ENCODE measurements at regions not wholly inside any gene's neighbourhood (a gene's known extent, or its start where the extent isn't known, plus 50 kb on each side); places are given as distances from the start of the nearest gene placed in this dataset.

GRCh38 chr5:158145827-158146226 lies 286.9 kb upstream of the CLINT1 start:
- DNase-seq (no peak), ATAC-seq (ENCODE audit: low read depth in 2 of 2) (no peak)
- H3K4me3 Mint-ChIP-seq, result no peak overlapping the region
- no peaks in the 10 kb centered on the region for H3K4me1 Mint-ChIP-seq
- H3K36me3 Mint-ChIP-seq, result no peaks in the 10 kb centered on the region
- no peaks in the 10 kb centered on the region for H3K9me3 ChIP-seq (ENCODE audit: control insufficient read depth in 2 of 2, low read length in 2 of 2)
- no peak overlapping the region for H3K4me3 ChIP-seq (ENCODE audit: low read depth, low read length)
- H3K9me3 Mint-ChIP-seq, result no peaks in the 10 kb centered on the region
- H3K27ac ChIP-seq (ENCODE audit: insufficient read depth, low read length, poor library complexity, severe bottlenecking), result no peak overlapping the region
- H3K27me3 Mint-ChIP-seq, result peaks cover 10% of the 10 kb centered on the region
- no peaks in the 10 kb centered on the region for H3K36me3 ChIP-seq (ENCODE audit: control insufficient read depth, insufficient read depth, low read length)
- H3K4me1 ChIP-seq (ENCODE audit: control insufficient read depth, insufficient read depth, low read length, poor library complexity, severe bottlenecking), result no peaks in the 10 kb centered on the region
- H3K27ac Mint-ChIP-seq, result no peak overlapping the region
- no peaks in the 10 kb centered on the region for H3K27me3 ChIP-seq (ENCODE audit: control insufficient read depth, insufficient read depth, low read length)

- no peaks in the 10 kb centered on the region for H3K36me3 ChIP-seq (ENCODE audit: control insufficient read depth, insufficient read depth, low read length)
- no peaks in the 10 kb centered on the region for H3K27me3 ChIP-seq (ENCODE audit: control insufficient read depth, insufficient read depth, low read length)
- Mint-ChIP-seq H3K4me1 (no peaks in the 10 kb centered on the region), H3K36me3 (no peaks in the 10 kb centered on the region), H3K27me3 (peaks cover 6% of the 10 kb centered on the region), H3K9me3 (peaks cover 0 to 4% (median 0%) of the 10 kb centered on the region in 7 donors), H3K4me3 (no peak overlapping the region), H3K27ac (no peak overlapping the region)
- no peak for ATAC-seq (ENCODE audit: low read depth in 2 of 2)
- DNase-seq, result no peak
- no peaks in the 10 kb centered on the region for H3K4me1 ChIP-seq (ENCODE audit: control insufficient read depth, insufficient read depth, low read length, poor library complexity, severe bottlenecking)
- no peaks in the 10 kb centered on the region for H3K9me3 ChIP-seq (ENCODE audit: control insufficient read depth in 2 of 2, low read length in 2 of 2)
- no peak overlapping the region for H3K27ac ChIP-seq (ENCODE audit: insufficient read depth, low read length, poor library complexity, severe bottlenecking)
- no peak overlapping the region for H3K4me3 ChIP-seq (ENCODE audit: low read depth, low read length)
Observed at GRCh38 chr5:158143081-158143480, 284.1 kb upstream of the CLINT1 start.

- H3K4me1 ChIP-seq (ENCODE audit: control insufficient read depth, insufficient read depth, low read length, poor library complexity, severe bottlenecking), result no peaks in the 10 kb centered on the region
- no peak for DNase-seq
- Mint-ChIP-seq H3K36me3 (no peaks in the 10 kb centered on the region), H3K9me3 (peaks cover 0 to 4% (median 0%) of the 10 kb centered on the region in 7 donors), H3K27ac (no peak overlapping the region), H3K4me3 (no peak overlapping the region), H3K4me1 (no peaks in the 10 kb centered on the region), H3K27me3 (peaks cover 6% of the 10 kb centered on the region)
- no peaks in the 10 kb centered on the region for H3K9me3 ChIP-seq (ENCODE audit: control insufficient read depth in 2 of 2, low read length in 2 of 2)
- H3K4me3 ChIP-seq (ENCODE audit: low read depth, low read length), result no peak overlapping the region
- no peaks in the 10 kb centered on the region for H3K27me3 ChIP-seq (ENCODE audit: control insufficient read depth, insufficient read depth, low read length)
- H3K27ac ChIP-seq (ENCODE audit: insufficient read depth, low read length, poor library complexity, severe bottlenecking), result no peak overlapping the region
- no peaks in the 10 kb centered on the region for H3K36me3 ChIP-seq (ENCODE audit: control insufficient read depth, insufficient read depth, low read length)
- ATAC-seq (ENCODE audit: low read depth in 2 of 2), result no peak
Observed at GRCh38 chr5:158142156-158142555, 283.2 kb upstream of the CLINT1 start.

GRCh38 chr5:158140120-158140731 lies 281.3 kb upstream of the CLINT1 start:
- Mint-ChIP-seq H3K9me3 (peaks cover 0 to 4% (median 0%) of the 10 kb centered on the region in 7 donors), H3K4me1 (no peaks in the 10 kb centered on the region), H3K27ac (no peak overlapping the region), H3K4me3 (no peak overlapping the region), H3K36me3 (no peaks in the 10 kb centered on the region), H3K27me3 (peaks cover 6% of the 10 kb centered on the region)
- Histone ChIP-seq H3K9me3 (ENCODE audit: control insufficient read depth in 2 of 2, low read length in 2 of 2) (no peaks in the 10 kb centered on the region), H3K27me3 (ENCODE audit: control insufficient read depth, insufficient read depth, low read length) (no peaks in the 10 kb centered on the region), H3K4me1 (ENCODE audit: control insufficient read depth, insufficient read depth, low read length, poor library complexity, severe bottlenecking) (no peaks in the 10 kb centered on the region), H3K36me3 (ENCODE audit: control insufficient read depth, insufficient read depth, low read length) (no peaks in the 10 kb centered on the region), H3K4me3 (ENCODE audit: low read depth, low read length) (no peak overlapping the region), H3K27ac (ENCODE audit: insufficient read depth, low read length, poor library complexity, severe bottlenecking) (no peak overlapping the region)
- DNase-seq (no peak), ATAC-seq (ENCODE audit: low read depth in 2 of 2) (no peak)

- H3K4me1 ChIP-seq (ENCODE audit: control insufficient read depth, insufficient read depth, low read length, poor library complexity, severe bottlenecking), result no peaks in the 10 kb centered on the region
- H3K4me1 Mint-ChIP-seq, result no peaks in the 10 kb centered on the region
- H3K9me3 ChIP-seq (ENCODE audit: control insufficient read depth in 2 of 2, low read length in 2 of 2), result no peaks in the 10 kb centered on the region
- H3K27me3 Mint-ChIP-seq, result no peaks in the 10 kb centered on the region
- H3K27me3 ChIP-seq (ENCODE audit: control insufficient read depth, insufficient read depth, low read length), result no peaks in the 10 kb centered on the region
- H3K36me3 ChIP-seq (ENCODE audit: control insufficient read depth, insufficient read depth, low read length), result no peaks in the 10 kb centered on the region
- no peaks in the 10 kb centered on the region for H3K36me3 Mint-ChIP-seq
- DNase-seq (no peak), ATAC-seq (ENCODE audit: low read depth in 2 of 2) (no peak)
- no peak overlapping the region for H3K27ac ChIP-seq (ENCODE audit: insufficient read depth, low read length, poor library complexity, severe bottlenecking)
- H3K4me3 ChIP-seq (ENCODE audit: low read depth, low read length), result no peak overlapping the region
- peaks cover 0 to 4% (median 0%) of the 10 kb centered on the region in 7 donors for H3K9me3 Mint-ChIP-seq
- no peak overlapping the region for H3K4me3 Mint-ChIP-seq
- H3K27ac Mint-ChIP-seq, result no peak overlapping the region
Observed at GRCh38 chr5:158139161-158139560, 280.2 kb upstream of the CLINT1 start.

- H3K27me3 ChIP-seq (ENCODE audit: control insufficient read depth, insufficient read depth, low read length), result no peaks in the 10 kb centered on the region
- H3K27ac ChIP-seq (ENCODE audit: insufficient read depth, low read length, poor library complexity, severe bottlenecking), result no peak overlapping the region
- no peaks in the 10 kb centered on the region for H3K4me1 ChIP-seq (ENCODE audit: control insufficient read depth, insufficient read depth, low read length, poor library complexity, severe bottlenecking)
- no peak overlapping the region for H3K4me3 ChIP-seq (ENCODE audit: low read depth, low read length)
- no peaks in the 10 kb centered on the region for H3K4me1 Mint-ChIP-seq
- H3K4me3 Mint-ChIP-seq, result no peak overlapping the region
- no peaks in the 10 kb centered on the region for H3K36me3 ChIP-seq (ENCODE audit: control insufficient read depth, insufficient read depth, low read length)
- DNase-seq (no peak), ATAC-seq (ENCODE audit: low read depth in 2 of 2) (no peak)
- no peaks in the 10 kb centered on the region for H3K9me3 ChIP-seq (ENCODE audit: control insufficient read depth in 2 of 2, low read length in 2 of 2)
- no peaks in the 10 kb centered on the region for H3K27me3 Mint-ChIP-seq
- H3K27ac Mint-ChIP-seq, result no peak overlapping the region
- H3K9me3 Mint-ChIP-seq, result peaks cover 0 to 4% (median 0%) of the 10 kb centered on the region in 7 donors
- no peaks in the 10 kb centered on the region for H3K36me3 Mint-ChIP-seq
Observed at GRCh38 chr5:158135682-158136179, 276.8 kb upstream of the CLINT1 start.

GRCh38 chr5:158133369-158133768 lies 274.4 kb upstream of the CLINT1 start:
- Mint-ChIP-seq H3K4me1 (no peaks in the 10 kb centered on the region), H3K9me3 (no peaks in the 10 kb centered on the region), H3K27ac (no peak overlapping the region), H3K4me3 (no peak overlapping the region), H3K36me3 (no peaks in the 10 kb centered on the region), H3K27me3 (no peaks in the 10 kb centered on the region)
- H3K27me3 ChIP-seq (ENCODE audit: control insufficient read depth, insufficient read depth, low read length), result no peaks in the 10 kb centered on the region
- no peaks in the 10 kb centered on the region for H3K4me1 ChIP-seq (ENCODE audit: control insufficient read depth, insufficient read depth, low read length, poor library complexity, severe bottlenecking)
- no peak overlapping the region for H3K4me3 ChIP-seq (ENCODE audit: low read depth, low read length)
- DNase-seq (no peak), ATAC-seq (ENCODE audit: low read depth in 2 of 2) (no peak)
- H3K9me3 ChIP-seq (ENCODE audit: control insufficient read depth in 2 of 2, low read length in 2 of 2), result no peaks in the 10 kb centered on the region
- no peaks in the 10 kb centered on the region for H3K36me3 ChIP-seq (ENCODE audit: control insufficient read depth, insufficient read depth, low read length)
- H3K27ac ChIP-seq (ENCODE audit: insufficient read depth, low read length, poor library complexity, severe bottlenecking), result no peak overlapping the region

- no peak for DNase-seq
- H3K36me3 Mint-ChIP-seq, result no peaks in the 10 kb centered on the region
- no peaks in the 10 kb centered on the region for H3K36me3 ChIP-seq (ENCODE audit: control insufficient read depth, insufficient read depth, low read length)
- H3K27ac ChIP-seq (ENCODE audit: insufficient read depth, low read length, poor library complexity, severe bottlenecking), result no peak overlapping the region
- no peaks in the 10 kb centered on the region for H3K9me3 ChIP-seq (ENCODE audit: control insufficient read depth in 2 of 2, low read length in 2 of 2)
- H3K4me3 ChIP-seq (ENCODE audit: low read depth, low read length), result no peak overlapping the region
- no peak for ATAC-seq (ENCODE audit: low read depth in 2 of 2)
- H3K9me3 Mint-ChIP-seq, result no peaks in the 10 kb centered on the region
- no peaks in the 10 kb centered on the region for H3K4me1 Mint-ChIP-seq
- no peaks in the 10 kb centered on the region for H3K27me3 Mint-ChIP-seq
- no peak overlapping the region for H3K4me3 Mint-ChIP-seq
- no peaks in the 10 kb centered on the region for H3K4me1 ChIP-seq (ENCODE audit: control insufficient read depth, insufficient read depth, low read length, poor library complexity, severe bottlenecking)
- H3K27me3 ChIP-seq (ENCODE audit: control insufficient read depth, insufficient read depth, low read length), result no peaks in the 10 kb centered on the region
- no peak overlapping the region for H3K27ac Mint-ChIP-seq
Observed at GRCh38 chr5:158127536-158127935, 268.6 kb upstream of the CLINT1 start.

Measured in CD4-positive, CD25-positive, alpha-beta regulatory T cell (primary cell).